ENCODE measurements at regions not wholly inside any gene's neighbourhood (a gene's known extent, or its start where the extent isn't known, plus 50 kb on each side); places are given as distances from the start of the nearest gene placed in this dataset.
"Not testable (repeated sequence)": the region's sequence is repeated elsewhere in the genome, so short reads cannot be mapped to it uniquely, and the experiment has no call there.

DNA sequence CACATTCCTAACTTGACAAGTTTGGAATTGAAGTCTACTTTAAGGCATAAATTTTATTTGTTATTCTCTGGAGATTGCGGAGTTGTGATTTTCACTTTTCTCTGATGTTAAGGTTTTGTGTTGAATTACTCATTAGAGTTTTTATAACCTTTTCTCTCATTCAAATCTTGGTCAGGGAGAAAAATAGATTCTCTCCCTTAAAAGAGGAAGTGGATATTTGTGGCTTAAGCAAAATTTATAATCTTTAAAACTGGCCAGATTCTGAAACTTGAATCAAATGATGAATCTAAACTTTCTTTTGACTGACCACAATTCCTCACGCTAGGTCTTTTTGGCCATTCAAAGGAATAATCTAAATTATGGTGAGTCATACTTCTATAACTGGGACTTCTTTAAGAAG, 361.4 kb downstream of the TEX13C start:
- no peak for FAIRE-seq

DNA sequence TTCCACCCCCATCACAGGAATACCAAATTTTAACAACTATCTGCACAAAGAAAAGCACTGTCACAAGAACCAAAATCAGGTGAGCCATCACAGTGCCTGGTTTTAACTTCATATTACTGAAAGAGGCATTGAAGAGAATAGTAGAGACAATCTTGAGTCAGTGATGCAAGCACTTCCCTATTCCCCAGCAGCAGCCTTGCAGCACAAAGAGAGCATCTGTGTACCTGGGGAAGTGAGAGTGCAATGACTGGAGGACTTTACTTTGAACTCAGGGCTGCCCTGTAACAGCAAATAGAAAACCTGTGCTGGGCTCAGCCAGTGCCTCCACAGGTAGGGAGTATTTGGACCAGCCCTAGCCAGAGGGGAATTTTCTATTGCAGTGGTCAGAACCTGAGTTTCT, 361.8 kb downstream of the TEX13C start:
- FAIRE-seq = no peak

DNA sequence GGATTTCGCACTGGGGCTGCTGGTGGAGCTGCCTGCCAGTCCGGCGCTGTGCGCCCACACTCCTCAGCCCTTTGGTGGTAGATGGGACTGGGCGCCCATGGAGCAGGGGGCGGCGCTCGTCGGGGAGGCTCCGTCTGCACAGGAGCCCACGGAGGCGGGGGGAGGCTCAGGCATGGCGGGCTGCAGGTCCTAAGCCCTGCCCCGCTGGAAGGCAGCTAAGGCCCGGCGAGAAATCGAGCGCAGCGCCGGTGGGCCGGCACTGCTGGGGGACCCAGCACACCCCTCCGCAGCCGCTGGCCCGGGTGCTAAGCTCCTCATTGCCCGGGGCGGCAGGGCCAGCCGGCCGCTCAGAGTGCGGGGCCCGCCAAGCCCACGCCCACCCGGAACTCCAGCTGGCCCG, 370.9 kb downstream of the TEX13C start:
- FAIRE-seq = not testable (repeated sequence)

DNA sequence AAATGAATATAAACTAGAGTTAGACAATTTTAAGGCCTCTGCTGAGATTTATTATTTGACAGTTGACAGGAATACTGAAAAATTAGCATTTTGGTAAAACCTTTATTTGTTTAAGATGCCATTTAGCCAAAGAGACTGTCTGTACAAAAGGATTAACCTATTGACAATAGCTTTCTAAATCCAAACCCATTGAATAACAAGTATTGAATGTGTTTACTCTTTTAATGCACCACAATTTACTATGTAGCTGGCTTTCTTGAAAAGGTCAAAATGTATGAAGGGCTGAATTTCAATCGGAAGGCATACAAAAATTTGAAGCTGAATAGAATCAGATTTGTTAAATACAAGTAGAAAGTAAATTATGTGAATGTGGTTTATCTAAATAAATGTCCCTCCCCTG, 374.5 kb downstream of the TEX13C start:
- FAIRE-seq = no peak

DNA sequence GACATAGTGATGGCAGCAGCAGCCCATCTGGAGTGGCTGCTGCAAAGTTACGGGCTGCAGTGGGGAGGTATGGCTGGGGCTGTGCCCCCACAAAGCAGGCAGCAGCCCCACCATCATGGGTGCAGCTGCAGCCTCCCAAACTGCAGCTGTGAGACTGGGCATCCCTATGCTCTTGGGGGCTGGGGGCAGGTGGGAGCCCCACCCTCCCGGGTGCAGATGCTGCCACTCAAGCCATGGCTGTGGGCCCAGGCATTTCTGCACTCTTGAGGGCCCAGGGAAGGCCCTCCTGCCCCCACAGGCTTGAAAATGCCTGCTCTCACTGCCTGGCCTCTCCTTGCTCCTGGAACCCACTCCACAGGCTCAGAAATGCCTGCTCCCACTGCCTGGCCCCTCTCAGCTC, 389.4 kb downstream of the TEX13C start:
- no peak for FAIRE-seq

DNA sequence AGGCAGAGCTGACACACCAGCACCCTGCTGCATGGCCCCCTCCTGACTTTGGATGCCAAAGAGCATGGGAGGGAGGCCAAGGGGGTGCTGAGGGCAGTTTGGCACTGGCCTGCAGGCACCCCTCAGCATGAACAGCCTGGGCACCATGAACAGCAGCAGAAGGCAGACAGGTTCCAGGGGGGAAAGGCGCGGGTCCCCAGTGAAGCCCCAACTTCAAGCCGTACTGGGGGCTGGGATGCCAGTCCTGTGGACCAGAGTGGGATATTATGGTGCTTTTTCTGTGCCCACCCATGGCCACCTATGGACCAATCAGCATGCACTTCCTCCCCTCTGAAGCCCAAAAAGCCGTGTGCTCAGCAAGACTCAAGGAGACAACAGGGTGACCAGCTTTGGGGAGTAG, 389.9 kb downstream of the TEX13C start:
- no peak for FAIRE-seq

DNA sequence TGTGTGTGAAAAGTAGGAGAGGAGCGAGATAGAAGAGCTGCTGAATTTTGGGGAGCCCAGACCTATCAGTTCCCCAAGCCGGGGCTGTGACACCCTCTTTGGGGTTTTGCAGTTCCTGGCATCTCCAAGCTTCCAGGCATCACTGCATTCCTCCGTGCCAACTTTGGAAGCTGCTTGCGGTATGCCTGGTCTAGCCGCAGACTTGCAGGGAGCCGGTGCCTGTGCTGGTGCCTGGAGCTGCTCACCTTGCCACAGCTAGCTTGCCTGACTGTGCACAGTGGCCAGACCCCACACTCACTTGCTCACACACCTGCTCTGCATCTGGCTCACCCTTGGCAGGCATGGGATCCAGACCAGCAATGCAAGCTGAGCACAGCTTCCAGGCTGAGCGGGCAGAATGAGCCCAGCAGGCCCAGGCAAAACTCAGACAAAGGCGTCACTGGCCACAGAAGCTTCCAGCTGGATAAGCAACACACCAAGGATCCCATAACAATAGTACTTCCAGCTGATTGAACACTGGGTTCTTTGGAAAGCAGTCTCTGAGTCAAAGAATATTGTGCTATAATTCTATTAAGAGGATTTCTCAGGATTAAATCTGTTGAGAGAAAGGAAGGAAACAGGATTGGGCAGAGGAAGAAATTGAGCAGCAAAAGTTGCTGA, 390.9 kb downstream of the TEX13C start:
- no peak for FAIRE-seq

DNA sequence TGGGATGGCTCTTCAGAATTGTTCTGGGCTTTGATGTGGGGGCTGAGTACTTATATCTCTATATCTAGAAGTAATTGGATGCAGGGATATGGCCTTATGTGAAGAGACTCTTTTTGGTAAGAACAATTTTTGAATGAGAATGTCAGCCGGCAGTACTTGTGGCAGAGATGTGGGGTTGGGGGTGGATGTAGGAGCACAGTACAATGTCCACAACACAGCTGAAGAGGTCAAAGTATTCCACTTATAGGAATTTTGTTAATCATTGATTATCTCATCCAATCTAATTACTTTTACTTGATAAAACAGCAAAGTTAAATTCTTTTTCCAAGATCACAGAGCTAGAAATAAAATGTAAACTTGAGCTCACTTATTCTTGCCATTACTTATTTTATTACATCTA, 391.4 kb downstream of the TEX13C start:
- no peak for FAIRE-seq

DNA sequence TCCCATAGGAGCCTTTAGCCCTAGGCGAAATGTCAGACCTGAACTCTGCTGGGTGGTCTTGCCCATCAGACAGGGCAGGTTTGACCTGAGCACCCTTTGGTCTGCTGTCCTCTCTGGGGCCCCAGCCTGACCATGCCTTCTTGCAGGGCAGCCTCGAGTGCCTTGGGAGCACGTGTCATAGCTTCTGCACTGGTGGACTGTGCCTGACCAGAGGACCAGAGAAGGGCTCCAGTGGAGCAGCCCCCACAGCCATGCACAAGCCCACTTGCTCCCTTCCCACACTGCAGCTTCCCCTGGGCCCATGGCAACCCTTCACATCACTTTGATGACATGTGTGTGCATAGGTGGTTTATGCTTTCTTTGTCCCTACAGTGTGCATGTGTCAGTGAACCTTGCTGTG, 394.0 kb downstream of the TEX13C start:
- no peak for FAIRE-seq

DNA sequence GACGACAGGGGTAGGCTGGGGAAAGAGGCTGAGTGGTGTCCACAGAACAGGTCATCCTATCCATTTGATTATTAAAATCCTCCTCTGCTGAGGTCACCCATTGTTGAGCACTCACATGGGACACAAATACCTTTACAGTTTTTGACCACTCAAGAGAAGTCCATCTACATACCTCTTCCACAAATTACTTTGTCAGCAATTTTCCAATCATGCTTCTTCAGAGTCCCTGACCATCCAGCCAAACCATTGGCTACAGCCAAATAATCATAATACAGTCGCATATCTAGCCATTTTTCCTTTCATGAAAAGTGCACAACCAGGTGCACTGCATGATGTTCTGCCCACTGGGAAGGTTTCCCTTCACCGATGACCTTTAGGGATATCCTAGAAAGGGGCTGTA, 407.4 kb downstream of the TEX13C start:
- no peak for FAIRE-seq

DNA sequence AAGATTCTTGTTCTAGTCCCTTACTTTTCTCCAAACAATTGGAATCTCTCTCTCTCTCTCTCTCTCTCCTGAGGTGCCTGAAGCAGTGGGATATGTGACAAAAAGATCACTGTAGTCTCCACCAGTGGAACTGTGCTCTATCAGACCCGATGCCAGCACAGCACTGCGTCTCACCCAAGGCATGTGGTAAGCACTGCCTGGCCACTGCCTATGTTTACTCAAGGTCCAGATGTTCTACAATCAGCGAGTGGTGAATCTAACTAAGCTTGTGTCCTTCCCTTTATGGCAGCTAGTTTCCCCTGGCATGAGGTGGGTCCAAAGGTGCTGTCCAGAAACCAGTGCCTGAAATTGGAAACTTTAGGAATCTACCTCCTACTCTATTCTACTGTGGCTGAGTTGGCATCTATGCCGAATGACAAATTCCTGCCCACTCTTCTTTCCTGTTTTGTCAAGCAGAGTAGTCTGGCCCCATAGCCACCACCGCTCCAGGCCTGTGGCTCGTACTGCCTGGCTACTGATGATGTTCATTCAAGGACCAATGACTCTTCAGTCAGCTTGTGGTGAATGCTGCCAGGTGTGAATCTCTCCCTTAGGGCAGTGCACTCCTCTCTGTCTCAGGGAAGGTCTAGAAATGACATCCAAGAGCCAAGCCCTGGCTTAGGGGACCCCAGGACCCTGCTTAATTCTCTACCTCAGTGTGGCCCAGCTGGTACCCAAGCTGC, 416.5 kb downstream of the TEX13C start:
- no peak for FAIRE-seq

DNA sequence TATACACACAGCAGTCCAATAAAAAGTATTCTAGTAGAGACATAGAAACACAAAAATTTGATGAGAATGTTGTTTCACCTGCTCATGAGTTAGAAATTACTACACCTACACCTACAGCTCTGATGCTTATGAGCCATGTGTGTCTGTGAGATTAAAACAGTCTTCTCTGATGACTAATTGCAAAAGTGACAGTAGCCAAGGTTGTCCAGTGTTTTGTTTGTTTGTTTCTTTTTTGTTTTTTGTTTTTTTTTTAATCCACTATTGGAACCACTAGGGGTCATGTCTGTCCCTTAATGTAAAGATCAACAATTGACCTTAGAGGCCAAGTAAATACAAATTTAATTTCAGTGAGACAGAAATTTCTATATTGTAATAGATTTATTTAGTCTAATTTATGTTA, 423.1 kb downstream of the TEX13C start:
- no peak for FAIRE-seq

DNA sequence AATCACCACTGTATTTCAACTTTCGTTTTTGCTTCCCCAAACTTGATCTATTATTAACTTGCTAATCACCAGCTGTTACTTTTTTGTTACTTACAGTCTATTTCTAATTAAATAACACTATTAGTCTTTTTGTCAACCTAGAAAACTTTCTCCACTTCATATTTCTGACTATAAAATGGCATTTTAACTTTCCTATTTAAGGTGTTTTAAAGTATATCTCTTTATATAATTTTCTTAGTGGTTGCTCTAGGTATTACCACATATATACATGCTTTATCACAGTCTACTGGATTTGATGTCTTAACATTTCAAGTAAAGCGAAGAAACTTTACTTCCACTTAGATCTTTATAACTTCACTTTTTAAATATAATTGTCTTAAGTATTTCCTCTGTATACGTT, 421.2 kb downstream of the DCAF12L2 start:
- no peak for FAIRE-seq

DNA sequence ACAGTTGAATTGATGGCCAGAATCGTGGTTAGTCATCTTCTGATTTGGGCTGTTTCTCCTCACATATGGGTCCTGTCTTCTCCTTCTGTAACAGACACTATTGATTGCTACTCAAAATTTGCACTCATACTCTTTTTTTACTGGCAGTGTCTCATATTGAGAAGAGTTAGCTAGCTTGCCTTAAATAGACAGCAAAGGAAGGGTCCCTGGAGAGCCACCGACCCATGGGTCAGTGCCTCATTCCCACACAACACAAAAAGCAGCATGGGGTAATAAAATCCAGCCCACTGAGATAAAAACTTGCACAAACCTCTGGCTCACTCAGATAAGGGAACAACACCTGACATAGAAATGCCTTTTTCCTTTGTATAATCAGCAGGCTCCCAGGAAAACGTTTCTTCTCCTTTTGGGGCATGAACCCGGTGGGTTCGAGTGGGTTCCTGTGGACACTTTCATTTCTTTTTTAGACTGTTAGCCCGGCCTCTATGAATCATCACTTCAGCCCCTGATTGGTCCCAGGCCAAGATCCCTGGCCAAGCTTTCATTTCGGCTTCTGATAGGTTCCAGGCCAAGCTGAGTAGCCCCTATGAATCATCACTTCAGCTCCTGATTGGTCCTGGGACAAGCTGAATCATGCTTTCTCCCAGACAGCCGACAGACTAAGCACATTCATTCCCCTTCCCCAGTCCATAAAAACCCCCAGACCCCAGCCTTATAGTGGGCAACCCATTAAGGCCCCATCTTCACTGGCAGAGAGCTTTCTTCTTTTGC, 408.1 kb downstream of the DCAF12L2 start:
- no peak for FAIRE-seq

DNA sequence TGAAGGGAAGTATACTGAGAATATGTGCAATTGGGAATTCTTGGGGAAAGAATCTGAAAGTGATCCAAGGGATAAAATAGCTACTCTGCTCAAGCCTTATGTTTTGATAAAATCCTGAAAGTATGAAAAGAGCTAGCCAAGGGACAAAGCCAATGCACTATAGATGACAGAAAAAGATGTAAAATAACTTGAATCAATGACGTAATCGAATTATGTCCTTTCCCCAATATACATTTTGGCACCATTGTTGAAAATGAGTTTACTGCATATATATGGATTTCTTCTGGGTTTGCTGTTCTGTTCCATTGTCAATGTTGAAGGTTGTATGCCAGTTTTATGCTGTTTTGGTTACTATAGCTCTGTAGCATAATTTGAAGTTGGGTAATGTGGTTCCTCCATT, 407.3 kb downstream of the DCAF12L2 start:
- no peak for FAIRE-seq

DNA sequence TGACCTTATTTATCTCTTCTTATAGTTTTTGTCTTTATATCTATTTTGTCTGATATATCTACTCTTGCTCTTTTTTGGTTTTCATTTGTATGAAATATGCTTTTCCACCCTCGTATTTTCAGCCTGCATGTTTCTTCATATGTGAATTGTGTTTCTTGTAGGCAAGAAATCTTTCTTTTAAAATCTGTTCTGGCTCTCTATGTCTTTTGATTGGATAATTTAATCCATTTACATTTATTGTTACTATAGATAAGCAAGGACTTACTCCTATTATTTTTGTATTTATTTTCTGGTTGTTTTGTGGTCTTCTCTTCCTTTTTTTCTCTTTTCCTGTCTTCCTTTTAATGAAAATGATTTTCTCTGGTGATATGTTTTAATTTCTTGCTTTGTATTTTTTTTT, 403.1 kb downstream of the DCAF12L2 start:
- FAIRE-seq = no peak

DNA sequence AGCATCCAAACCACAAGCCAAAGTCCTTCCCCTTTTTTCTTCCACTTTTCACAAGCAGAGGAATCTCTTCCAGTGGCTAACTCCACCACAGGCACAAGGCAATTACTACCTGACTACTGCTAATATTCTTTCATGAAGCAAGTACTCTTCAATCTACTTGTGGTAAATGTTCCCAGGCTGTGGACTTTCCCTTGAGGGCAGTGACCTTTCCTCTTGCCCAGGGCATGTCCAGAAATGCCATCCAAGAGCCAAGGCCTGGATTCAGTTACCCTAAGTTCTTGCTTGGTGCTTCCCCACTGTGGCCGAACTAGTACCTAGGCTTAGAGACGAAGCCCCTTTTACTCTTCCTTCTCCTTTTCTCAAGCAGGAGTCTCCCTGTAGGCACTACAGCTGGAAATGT, 400.7 kb downstream of the DCAF12L2 start:
- FAIRE-seq = no peak

DNA sequence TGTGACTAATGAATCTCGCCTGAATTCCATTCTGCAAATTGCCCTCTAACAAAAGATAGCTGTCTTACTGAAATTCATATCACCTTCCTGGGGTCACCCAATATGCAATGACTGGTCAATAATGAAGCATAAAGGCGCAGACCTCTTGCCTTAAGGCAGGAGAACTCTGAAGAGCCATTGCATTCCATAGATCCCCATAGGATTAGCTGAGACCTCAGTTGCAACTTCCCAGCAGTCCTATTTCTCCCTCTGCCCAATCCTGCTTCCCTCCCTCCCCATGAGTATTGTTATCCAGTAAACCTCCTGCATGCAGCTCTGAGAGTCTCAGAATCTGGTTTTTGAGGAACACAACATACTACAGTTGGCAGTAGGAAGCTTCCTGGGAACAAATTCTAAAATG, 396.5 kb downstream of the DCAF12L2 start:
- no peak for FAIRE-seq

DNA sequence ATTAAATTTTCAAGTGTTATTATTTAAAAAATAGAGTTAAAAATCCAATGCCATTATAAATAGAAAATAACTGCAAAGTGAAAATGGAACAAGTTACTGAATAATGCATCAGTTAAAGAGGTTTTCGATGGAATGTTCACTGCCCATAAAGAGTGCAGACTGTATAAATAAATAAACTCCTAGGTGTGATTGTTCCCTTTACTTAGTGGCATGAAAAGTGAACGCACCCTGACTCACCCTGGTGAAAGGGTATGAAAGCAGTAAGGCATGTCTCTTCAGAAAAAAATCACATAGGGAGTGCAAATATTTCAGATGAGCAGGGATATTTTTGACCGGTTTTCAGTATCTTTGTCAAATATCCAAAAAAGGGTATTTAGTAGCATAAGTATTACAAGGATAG, 387.8 kb downstream of the DCAF12L2 start:
- no peak for FAIRE-seq

DNA sequence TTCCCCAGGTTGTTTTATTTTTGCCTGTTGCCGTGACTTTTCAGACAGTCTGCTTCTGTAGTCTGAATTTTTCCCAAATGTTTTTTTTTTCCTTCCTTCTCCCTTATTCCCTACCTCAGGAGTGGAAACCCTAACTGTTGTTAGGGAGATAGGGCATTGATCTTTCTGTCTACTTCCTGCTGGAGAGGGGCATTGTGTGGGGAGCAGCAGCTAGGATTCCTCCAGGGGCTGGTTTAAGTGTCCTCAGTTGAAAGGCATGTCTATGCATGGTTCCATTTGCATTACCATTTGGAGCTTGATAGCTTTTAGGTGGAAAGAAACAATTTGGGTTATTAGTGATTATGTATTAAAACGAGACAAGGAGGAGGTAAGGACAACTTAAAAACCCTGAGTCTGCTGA, 383.9 kb downstream of the DCAF12L2 start:
- no peak for FAIRE-seq

DNA sequence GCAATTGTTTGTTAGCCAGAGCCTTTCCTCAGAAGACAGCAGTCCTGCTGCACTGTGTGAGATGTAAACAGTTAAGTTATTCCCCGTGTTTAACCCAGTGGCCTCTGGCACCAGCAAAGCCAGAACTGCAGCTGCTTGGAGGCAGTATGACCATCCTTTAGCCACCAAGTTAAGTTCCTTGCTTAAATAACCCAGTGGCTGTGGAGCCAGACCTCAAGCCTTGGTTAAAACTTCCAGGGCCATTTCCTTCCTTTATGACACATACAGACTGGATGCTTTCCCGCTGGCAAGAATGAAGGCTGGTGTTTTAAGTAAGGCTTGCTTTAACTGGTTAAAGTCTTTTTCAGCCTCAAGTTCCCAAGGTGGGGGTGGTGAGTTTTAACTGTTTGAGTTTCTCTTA, 379.8 kb downstream of the DCAF12L2 start:
- no peak for FAIRE-seq

DNA sequence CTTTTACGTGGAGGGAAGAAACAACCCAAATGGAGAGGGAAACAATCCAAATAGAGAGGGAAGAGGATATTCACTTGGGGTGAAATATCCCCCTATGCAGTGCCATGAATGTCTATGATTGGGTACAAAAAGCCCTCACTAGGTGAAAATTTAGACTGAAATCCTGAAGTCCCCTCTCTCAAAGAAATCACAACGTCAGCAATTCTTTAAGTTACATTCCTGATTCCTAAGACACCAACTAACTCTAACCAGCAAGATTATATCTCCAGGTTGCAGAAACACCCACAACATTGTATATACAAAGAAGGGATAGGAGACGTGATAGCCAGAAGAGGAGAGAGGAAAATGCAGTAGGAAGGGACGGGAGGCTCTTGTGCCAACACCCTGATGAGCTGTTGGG, 374.3 kb downstream of the DCAF12L2 start:
- FAIRE-seq = no peak

DNA sequence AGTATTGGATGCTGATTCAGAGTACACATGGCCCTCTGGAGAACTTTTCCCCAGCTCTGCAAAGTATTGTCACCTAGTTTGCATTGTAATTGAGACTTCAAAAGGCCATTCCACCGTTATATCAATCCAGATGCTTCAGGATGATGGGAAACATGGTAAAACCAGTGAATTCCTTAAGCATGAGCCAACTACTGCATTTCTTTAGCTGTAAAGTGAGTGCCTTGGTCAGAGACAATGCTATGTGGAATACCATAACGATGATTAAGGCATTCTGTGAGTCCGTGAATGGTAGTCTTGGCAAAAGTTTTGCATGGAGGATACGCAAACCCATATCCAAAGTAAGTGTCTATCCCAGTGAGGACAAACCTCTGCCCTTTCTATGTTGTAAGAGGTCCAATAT, 355.2 kb downstream of the DCAF12L2 start:
- no peak for FAIRE-seq

DNA sequence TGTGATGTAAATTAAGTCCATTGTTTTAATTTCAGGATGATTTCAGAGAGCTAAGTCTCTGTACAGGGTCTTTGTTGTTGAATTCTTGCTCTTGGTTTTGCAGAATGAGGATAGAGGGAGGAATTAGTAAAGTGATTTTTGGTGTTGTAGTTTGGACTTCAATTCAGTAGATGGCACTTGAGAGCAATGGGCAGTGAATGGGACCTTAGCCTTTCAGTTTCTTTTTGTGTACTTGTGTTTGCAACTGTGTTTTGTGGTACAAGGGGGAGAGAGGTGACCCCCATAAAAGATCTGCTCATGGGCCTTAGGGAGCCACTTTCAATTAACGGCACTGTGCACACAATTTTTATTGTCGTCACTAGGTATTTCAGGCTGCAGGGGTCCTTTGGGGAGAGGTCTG, 340.0 kb downstream of the DCAF12L2 start:
- FAIRE-seq = no peak
